ENCODE measurements at regions not wholly inside any gene's neighbourhood (a gene's known extent, or its start where the extent isn't known, plus 50 kb on each side); places are given as distances from the start of the nearest gene placed in this dataset.

GRCh38 chr4:111639876-111640275, 505.4 kb upstream of the FAM241A start:
- H3K27ac Mint-ChIP-seq = no peak overlapping the region
- no peak for DNase-seq
- no peak for TF ChIP-seq CTCF (IDR thresholded peaks at IDR 0.05)

GRCh38 chr4:111641813-111642579, 503.3 kb upstream of the FAM241A start:
- H3K4me1 Mint-ChIP-seq = peaks cover 14% of the 10 kb centered on the region
- no peaks in the 10 kb centered on the region for H3K9me3 Mint-ChIP-seq
- H3K27ac Mint-ChIP-seq = no peak overlapping the region
- DNase-seq = peak; percentile 63
- peaks cover 2% of the 10 kb centered on the region for H3K27me3 Mint-ChIP-seq (ENCODE audit: low read depth, poor library complexity)
- H3K36me3 Mint-ChIP-seq (ENCODE audit: low read depth) = no peaks in the 10 kb centered on the region
- H3K4me3 Mint-ChIP-seq = no peak overlapping the region
- peak; percentile 83 for TF ChIP-seq CTCF (IDR thresholded peaks at IDR 0.05)

More at GRCh38 chr4:111639876-111640275, 505.4 kb upstream of the FAM241A start:
- no peaks in the 10 kb centered on the region for H3K9me3 Mint-ChIP-seq
- H3K27me3 Mint-ChIP-seq (ENCODE audit: low read depth, poor library complexity) = peaks cover 2% of the 10 kb centered on the region
- no peak overlapping the region for H3K4me3 Mint-ChIP-seq
- no peaks in the 10 kb centered on the region for H3K36me3 Mint-ChIP-seq (ENCODE audit: low read depth)
- H3K4me1 Mint-ChIP-seq = peaks cover 18% of the 10 kb centered on the region

GRCh38 chr4:111648056-111648455, 497.2 kb upstream of the FAM241A start:
- H3K9me3 Mint-ChIP-seq = no peaks in the 10 kb centered on the region
- DNase-seq = no peak
- no peaks in the 10 kb centered on the region for H3K36me3 Mint-ChIP-seq (ENCODE audit: low read depth)
- H3K27me3 Mint-ChIP-seq (ENCODE audit: low read depth, poor library complexity) = peaks cover 6% of the 10 kb centered on the region
- H3K4me3 Mint-ChIP-seq = no peak overlapping the region
- TF ChIP-seq CTCF (IDR thresholded peaks at IDR 0.05) = no peak
- no peak overlapping the region for H3K27ac Mint-ChIP-seq
- H3K4me1 Mint-ChIP-seq = peaks cover 11% of the 10 kb centered on the region

- H3K27ac Mint-ChIP-seq = no peak overlapping the region
- no peak for DNase-seq
- H3K9me3 Mint-ChIP-seq = no peaks in the 10 kb centered on the region
- H3K27me3 Mint-ChIP-seq (ENCODE audit: low read depth, poor library complexity) = peaks cover 4% of the 10 kb centered on the region
- no peak for TF ChIP-seq CTCF (IDR thresholded peaks at IDR 0.05)
- no peaks in the 10 kb centered on the region for H3K36me3 Mint-ChIP-seq (ENCODE audit: low read depth)
- H3K4me3 Mint-ChIP-seq = no peak overlapping the region
- H3K4me1 Mint-ChIP-seq = peaks cover 11% of the 10 kb centered on the region
These were observed 495.9 kb upstream of the FAM241A start for GRCh38 chr4:111649308-111649707.

DNA sequence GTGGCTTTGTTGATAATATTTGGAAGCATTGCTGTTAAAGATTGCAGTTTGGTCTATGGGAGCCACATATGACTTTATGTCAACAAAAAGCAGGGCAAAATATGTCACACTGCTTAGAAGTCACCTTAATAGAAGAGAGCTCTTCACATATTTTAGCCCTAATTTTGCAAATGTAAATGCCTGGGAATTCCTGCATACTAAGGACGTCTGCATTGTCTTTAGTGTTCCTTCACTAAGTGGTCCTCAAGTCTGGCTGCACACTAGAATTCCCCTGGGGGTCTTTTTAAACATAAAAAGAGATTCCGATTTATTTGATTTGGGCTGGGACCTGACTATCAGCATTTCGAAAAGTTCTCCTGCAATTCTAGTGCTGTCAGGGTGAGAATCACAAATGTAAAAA, 495.1 kb upstream of the FAM241A start:
- Mint-ChIP-seq H3K27me3 (ENCODE audit: low read depth, poor library complexity) (peaks cover 4% of the 10 kb centered on the region), H3K9me3 (no peaks in the 10 kb centered on the region), H3K36me3 (ENCODE audit: low read depth) (no peaks in the 10 kb centered on the region), H3K4me1 (peaks cover 11% of the 10 kb centered on the region), H3K4me3 (no peak overlapping the region), H3K27ac (no peak overlapping the region)
- DNase-seq = no peak
- no peak for TF ChIP-seq CTCF (IDR thresholded peaks at IDR 0.05)

DNA sequence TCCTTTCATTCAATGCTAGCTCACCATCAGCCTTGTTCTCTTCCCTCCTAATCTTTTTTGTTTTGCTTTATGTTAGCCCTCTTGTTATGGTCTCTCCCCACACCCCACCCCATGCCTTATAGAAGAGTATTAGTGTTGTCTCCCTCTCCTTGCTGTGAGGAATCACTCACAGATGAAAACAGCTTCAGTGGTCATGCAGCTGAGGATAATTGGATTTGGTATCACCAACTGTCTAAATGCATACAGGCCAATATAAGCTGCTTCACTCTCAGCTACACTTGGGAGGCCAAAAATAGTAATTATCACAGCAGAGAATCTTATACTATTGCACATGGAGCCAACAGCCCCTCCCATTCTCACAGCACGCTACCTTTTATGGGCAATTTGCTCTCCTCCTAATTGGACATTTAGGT, 494.6 kb upstream of the FAM241A start:
- H3K27ac Mint-ChIP-seq = no peak overlapping the region
- no peaks in the 10 kb centered on the region for H3K9me3 Mint-ChIP-seq
- no peak overlapping the region for H3K4me3 Mint-ChIP-seq
- H3K4me1 Mint-ChIP-seq = peaks cover 11% of the 10 kb centered on the region
- TF ChIP-seq CTCF (IDR thresholded peaks at IDR 0.05) = no peak
- H3K27me3 Mint-ChIP-seq (ENCODE audit: low read depth, poor library complexity) = peaks cover 4% of the 10 kb centered on the region
- no peak for DNase-seq
- no peaks in the 10 kb centered on the region for H3K36me3 Mint-ChIP-seq (ENCODE audit: low read depth)

Data from nephron progenitor cell (in vitro differentiated cells).